CD4-positive, alpha-beta T cell treated with Interleukin-6 for 4 hours (primary cell): ENCODE measurements at regions not wholly inside any gene's neighbourhood (a gene's known extent, or its start where the extent isn't known, plus 50 kb on each side); places are given as distances from the start of the nearest gene placed in this dataset.
"Not testable (repeated sequence)": the region's sequence is repeated elsewhere in the genome, so short reads cannot be mapped to it uniquely, and the experiment has no call there.

Source experiments
- DNase-seq: peaks from one replicate; pipeline ENCODE4 v3.0.0-alpha.2; 2020; ENCODE audit warnings: mixed read lengths

DNA sequence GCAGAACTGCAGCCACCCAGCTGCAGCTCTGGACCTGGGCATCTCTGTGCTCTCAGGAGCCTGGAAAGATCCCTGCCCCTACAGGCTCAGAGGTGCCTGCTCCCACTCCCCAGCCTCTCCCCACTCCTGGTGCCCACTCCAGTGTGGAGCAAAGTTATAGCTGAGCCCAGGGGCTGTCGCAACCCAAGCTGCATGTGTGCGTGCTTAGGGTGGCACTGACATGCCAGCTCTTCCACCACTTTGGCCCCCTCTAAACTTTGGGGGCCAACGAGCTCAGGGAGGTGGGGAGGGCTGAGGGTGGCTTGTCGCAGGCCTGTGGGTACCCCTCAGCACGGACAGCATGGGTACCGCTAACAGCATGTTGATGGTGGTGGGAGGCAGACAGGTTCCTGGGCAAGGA lies 126.3 kb upstream of the FHL2 start:
- no peak for DNase-seq

GRCh38 chr2:105522645-105523044 lies 123.8 kb upstream of the FHL2 start:
- no peak for DNase-seq

- no peak for DNase-seq
Observed at GRCh38 chr2:105521616-105522015, 122.8 kb upstream of the FHL2 start.

DNA sequence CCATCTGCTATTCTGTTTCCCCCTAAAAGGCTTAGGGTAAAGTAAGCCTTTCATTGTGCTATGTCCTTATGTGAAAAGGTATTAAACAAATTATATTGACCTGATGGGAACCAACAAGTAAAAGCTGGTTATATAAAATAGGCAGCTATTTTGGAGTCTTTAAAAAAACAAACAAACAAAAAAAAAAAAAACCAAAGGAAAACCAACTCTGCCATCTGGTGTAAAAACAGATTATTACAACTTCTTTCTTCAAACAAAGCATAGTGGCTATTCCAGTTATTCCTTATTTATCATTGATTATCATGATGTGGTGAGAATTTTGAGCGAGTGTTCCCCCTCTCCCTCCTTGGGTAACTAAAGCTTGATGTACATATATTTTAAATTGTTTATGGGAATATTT lies 122.3 kb upstream of the FHL2 start:
- DNase-seq, result no peak

- DNase-seq, result no peak
Observed at GRCh38 chr2:105519516-105519915, 120.7 kb upstream of the FHL2 start.

- DNase-seq, result no peak
Observed at GRCh38 chr2:105518897-105519296, 120.0 kb upstream of the FHL2 start.

DNA sequence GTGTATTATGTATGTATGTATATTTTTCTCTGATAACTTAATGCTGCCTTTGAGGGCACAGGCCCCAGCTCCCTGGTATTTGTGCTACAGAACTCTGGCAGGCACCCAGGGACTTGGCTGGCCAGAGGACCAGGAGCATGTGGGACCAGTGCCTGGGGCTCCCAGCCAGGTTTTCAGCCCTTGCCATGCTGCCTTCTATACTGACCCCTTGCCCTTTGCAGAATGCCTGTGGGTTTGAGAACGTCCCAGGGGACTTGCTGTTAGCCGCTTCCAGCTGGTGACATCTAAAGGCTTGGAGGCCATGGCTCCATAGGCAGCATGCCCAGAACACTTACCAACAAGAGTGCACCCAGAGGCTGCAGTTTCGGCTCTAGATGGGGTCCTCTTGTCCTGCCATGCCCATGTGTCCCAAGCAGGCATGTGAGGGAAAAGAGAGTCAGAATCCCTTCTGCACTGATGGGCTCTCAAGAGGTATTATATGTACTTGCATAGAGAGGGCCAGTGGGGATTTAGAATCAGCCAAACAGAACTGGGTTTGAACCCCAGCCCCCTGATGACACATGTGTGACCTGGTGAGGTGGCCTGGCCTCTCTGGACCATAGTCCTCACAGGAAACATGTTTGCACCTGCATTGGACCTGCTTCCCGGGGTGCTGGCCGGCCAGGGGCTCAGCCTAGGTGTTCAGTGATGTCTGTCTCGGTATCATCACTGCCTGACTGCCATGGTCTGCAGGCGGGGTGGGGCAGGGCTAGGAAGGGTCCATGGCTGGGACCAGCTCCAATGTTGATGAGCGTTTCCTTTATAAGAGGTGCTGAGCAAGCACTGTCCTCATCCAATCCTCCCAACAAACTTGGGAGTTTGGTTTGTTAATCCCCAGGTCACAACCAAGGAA lies 119.2 kb upstream of the FHL2 start:
- no peak for DNase-seq

GRCh38 chr2:105515581-105516415 lies 116.9 kb upstream of the FHL2 start:
- DNase-seq, result no peak

- no peak for DNase-seq
Observed at GRCh38 chr2:105514576-105514975, 115.7 kb upstream of the FHL2 start.

DNA sequence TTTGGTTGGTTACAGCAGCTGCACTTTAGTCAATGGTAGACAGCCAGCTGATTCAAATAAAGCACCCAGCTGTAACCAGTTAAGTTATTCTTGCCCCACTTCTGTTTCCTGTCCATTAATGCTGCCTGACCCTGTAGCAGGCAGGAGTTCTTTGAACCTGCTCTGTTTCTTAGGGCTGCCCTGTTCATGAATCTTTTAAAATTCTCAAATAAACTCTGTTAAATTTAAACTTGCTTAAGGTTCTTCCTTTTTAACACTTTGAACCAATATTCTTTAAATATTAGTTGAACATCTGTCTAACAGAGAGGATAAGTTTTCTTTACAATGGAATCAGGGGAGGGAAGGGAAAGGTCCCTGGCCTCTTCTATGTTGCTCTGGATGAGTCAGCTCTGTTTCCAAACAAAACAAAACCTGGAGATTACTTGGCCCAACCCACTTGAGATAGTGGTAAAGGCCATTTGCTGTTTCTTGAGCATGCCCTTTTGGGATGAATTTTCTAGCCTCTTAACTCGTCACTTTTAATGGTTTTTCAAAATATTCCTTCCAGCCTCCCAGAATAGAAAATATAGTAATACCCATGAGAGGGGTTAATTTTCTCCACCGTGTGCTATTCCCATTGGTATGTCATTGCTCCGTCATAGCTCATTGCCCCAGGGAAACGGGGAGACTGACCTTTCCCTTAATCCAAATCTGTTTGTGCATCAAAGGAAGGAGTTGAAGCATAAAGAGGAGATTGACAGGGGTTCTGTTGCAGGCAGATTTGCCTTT lies 112.1 kb upstream of the FHL2 start:
- no peak for DNase-seq

- DNase-seq, result no peak
Observed at GRCh38 chr2:105509269-105510086, 110.6 kb upstream of the FHL2 start.

DNA sequence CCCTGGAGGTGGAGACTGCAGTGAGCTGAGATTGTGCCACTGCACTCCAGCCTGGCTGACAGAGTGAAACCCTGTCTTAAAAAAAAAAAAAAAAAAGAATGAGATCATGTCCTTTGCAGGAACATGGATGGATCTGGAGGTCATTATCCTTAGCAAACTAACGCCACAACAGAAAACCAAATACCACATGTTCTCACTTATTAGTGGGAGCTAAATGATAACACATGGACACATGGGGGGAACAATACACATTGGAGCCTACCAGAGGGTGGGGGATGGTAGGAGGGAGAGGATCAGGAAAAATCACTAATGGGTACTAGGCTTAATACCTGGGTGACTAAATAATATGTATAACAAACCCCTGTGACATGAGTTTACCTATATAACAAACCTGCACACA lies 108.0 kb upstream of the FHL2 start:
- not testable (repeated sequence) for DNase-seq

GRCh38 chr2:105504459-105504858 lies 105.6 kb upstream of the FHL2 start:
- no peak for DNase-seq

GRCh38 chr2:105502625-105503334 lies 103.9 kb upstream of the FHL2 start:
- no peak for DNase-seq

DNA sequence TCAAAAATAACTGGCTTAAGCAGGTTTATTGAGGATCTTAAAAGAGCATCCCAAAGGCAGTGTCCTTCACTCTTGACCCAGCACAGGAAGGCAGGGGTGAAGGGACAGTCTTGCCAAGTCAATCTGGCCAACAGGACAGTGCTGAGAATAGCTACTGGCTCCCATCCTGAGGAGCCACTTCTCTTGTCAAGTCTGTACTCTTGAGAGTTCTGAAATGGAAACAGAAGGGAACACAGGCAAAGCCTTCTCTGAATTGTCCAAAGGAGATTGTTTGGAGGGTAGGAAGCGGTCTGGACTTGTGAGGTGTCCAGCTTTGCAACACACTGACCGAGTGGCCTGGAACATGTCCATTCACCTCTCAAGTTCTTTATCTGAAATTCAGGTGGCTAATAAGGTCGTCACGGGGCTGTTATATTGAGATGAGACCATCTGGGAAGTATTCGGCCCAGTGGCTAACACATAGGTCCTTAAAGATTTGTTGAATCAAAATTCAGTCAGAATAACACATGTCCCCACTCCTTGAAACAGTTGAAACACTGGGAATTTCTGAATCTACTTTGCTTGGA lies 99.5 kb upstream of the FHL2 start:
- no peak for DNase-seq

- no peak for DNase-seq
Observed at GRCh38 chr2:105497094-105497493, 98.2 kb upstream of the FHL2 start.

- no peak for DNase-seq
Observed at GRCh38 chr2:105496271-105496670, 97.4 kb upstream of the FHL2 start.

DNA sequence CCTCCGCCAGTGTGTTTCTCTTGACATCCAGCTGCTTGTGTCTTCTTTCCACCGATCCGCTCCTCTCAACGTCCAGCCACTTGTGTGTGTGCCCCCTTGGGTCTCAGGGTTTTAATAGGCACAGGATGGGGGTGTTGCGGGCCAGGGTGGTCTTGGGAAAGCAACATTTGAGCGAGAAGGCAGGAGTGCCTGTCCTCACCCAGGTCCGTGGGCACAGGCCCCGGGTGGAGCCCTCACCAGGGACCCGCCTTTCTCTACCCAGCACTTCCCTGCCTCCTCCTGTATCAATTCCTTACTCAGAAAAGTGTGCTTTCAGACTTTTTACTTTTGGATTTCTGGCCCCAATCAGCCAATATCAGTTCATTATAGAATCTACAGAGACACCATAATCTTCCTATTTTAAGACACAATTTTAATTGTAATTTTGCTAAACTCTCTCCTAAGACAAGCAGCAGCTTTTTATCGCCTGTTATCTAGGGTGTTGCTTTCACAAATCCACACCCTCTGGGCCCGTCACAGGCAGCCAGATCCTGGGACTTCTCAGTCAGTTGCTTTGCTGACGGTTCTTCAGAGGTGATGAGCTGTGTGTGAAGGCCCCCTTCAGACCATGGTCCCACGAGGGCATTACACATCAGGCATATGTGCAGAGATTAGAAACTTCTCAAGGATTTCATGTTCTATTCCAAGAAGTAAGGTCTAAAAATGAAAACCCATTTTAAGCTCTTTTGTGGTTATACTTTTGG lies 96.0 kb upstream of the FHL2 start:
- DNase-seq, result no peak

- DNase-seq, result no peak
Observed at GRCh38 chr2:105490956-105491355, 92.1 kb upstream of the FHL2 start.

GRCh38 chr2:105490204-105490603 lies 91.4 kb upstream of the FHL2 start:
- no peak for DNase-seq
